OCI-LY1 (cell line): ENCODE measurements at regions not wholly inside any gene's neighbourhood (a gene's known extent, or its start where the extent isn't known, plus 50 kb on each side); places are given as distances from the start of the nearest gene placed in this dataset.
"Not testable (repeated sequence)": the region's sequence is repeated elsewhere in the genome, so short reads cannot be mapped to it uniquely, and the experiment has no call there.

Experiments used
- H2AFZ ChIP-seq: fragments of 200-600 bp; sonication (generic), shearing (Covaris generic); 2 replicates; pipeline ENCODE4 v1.6.0; 2014; ENCODE audit warnings: antibody characterized with exemption, mild to moderate bottlenecking, low read length
- H3F3A ChIP-seq: fragments of 200-600 bp; sonication (generic), shearing (Covaris generic); 2 replicates; pipeline ENCODE4 v1.6.0; 2014; ENCODE audit warnings: mild to moderate bottlenecking, antibody characterized with exemption, low read length, moderate library complexity; ENCODE audit not compliant: insufficient read depth
- H3K27ac ChIP-seq: fragments of 200-600 bp; sonication (generic); 2 replicates; pipeline ENCODE4 v1.5.1; 2014; ENCODE audit warnings: low read length, mixed run types, mild to moderate bottlenecking, low read depth; ENCODE audit not compliant: poor library complexity, severe bottlenecking
- H3K27me3 ChIP-seq: fragments of 200-600 bp; sonication (generic); 2 replicates; pipeline ENCODE4 v1.6.0; 2014; ENCODE audit warnings: antibody characterized with exemption, mild to moderate bottlenecking, low read length, moderate library complexity; ENCODE audit not compliant: insufficient read depth
- H3K36me3 ChIP-seq: fragments of 200-600 bp; sonication (generic); 2 replicates; pipeline ENCODE4 v1.6.1; 2014; ENCODE audit warnings: mild to moderate bottlenecking, antibody characterized with exemption, low read length, moderate library complexity, mixed read lengths; ENCODE audit not compliant: insufficient read depth
- H3K4me1 ChIP-seq: fragments of 200-600 bp; sonication (generic); 2 replicates; pipeline ENCODE4 v1.5.1; 2014; ENCODE audit warnings: mild to moderate bottlenecking, low read length, moderate library complexity; ENCODE audit not compliant: insufficient read depth, severe bottlenecking
- H3K4me2 ChIP-seq: fragments of 200-600 bp; sonication (generic), shearing (Covaris generic); 2 replicates; pipeline ENCODE4 v1.6.1; 2014; ENCODE audit warnings: low read length
- H3K4me3 ChIP-seq: fragments of 200-600 bp; sonication (generic); 2 replicates; pipeline ENCODE4 v1.5.1; 2014; ENCODE audit warnings: low read length, low read depth, mild to moderate bottlenecking, mixed read lengths; ENCODE audit not compliant: poor library complexity, severe bottlenecking
- H3K79me2 ChIP-seq: fragments of 200-600 bp; shearing (Covaris generic); 2 replicates; pipeline ENCODE4 v1.6.1; 2016; ENCODE audit warnings: mixed run types, low read length, mixed read lengths; ENCODE audit not compliant: insufficient read depth
- H3K9ac ChIP-seq: fragments of 200-600 bp; sonication (generic), shearing (Covaris generic); 2 replicates; pipeline ENCODE4 v1.6.1; 2014; ENCODE audit warnings: mild to moderate bottlenecking, low read length, mixed read lengths
- H3K9me2 ChIP-seq: fragments of 200-600 bp; sonication (generic), shearing (Covaris generic); 2 replicates; pipeline ENCODE4 v1.6.1; 2014; ENCODE audit warnings: low read depth, mild to moderate bottlenecking, low read length, mixed read lengths
- H3K9me3 ChIP-seq: fragments of 200-600 bp; shearing (Covaris generic); 2 replicates; pipeline ENCODE4 v1.6.1; 2014; ENCODE audit warnings: low read length, mixed read lengths
- H4K20me1 ChIP-seq: fragments of 200-600 bp; sonication (generic), shearing (Covaris generic); 2 replicates; pipeline ENCODE4 v1.6.0; 2016; ENCODE audit warnings: mild to moderate bottlenecking, low read length; ENCODE audit not compliant: insufficient read depth
- CTCF ChIP-seq: fragments of 200-600 bp; sonication (generic), shearing (Covaris generic); IDR thresholded peaks from 2 replicates; pipeline ENCODE4 v1.5.1; 2017; ENCODE audit warnings: mild to moderate bottlenecking, antibody characterized with exemption, low read length, moderate library complexity, mixed read lengths
- EZH2 ChIP-seq: fragments of 200-600 bp; sonication (generic), shearing (Covaris generic); IDR thresholded peaks from 2 replicates; pipeline ENCODE4 v1.8.0; 2017; ENCODE audit warnings: borderline replicate concordance, mixed run types, mild to moderate bottlenecking, antibody characterized with exemption, low read length, moderate library complexity, mixed read lengths

GRCh38 chr1:192513697-192514096, 61.9 kb upstream of the RGS1 start:
- no peak overlapping the region for H3K27ac ChIP-seq
- H3K9me3 ChIP-seq = no peaks in the 10 kb centered on the region
- H4K20me1 ChIP-seq = no peaks in the 10 kb centered on the region
- TF ChIP-seq CTCF (no peak), EZH2 (no peak)
- no peaks in the 10 kb centered on the region for H3K9me2 ChIP-seq
- H3K27me3 ChIP-seq = no peaks in the 10 kb centered on the region
- H3K9ac ChIP-seq = no peak overlapping the region
- H3F3A ChIP-seq = no peaks in the 10 kb centered on the region
- H2AFZ ChIP-seq = no peak overlapping the region
- no peak overlapping the region for H3K4me2 ChIP-seq
- no peaks in the 10 kb centered on the region for H3K36me3 ChIP-seq
- no peak overlapping the region for H3K4me3 ChIP-seq
- H3K4me1 ChIP-seq = peaks cover 32% of the 10 kb centered on the region
- H3K79me2 ChIP-seq = no peaks in the 10 kb centered on the region

DNA sequence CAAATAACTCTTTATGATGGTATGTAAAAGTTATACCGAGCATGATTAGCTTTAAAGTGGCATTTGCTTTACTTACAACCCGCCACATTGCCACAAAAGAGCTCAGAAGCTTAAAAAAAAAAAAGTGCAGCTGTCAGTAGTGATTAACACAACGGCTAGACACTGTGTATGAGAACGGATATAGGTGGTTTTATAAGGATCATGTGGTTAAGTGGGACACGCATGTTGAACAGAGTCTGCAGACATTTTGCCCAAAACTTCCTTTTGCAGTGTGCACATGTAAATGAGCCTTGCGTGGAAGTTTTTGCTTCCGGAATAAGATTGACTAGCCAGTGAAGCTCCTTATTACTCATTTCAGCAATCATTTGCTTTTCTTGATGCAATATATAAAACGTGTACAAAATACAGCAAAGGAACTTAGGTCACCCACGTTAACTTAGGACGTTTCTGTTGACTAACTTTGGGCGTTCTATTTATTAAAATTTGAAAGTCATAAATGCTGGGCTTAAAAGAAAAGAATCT, 58.7 kb upstream of the RGS1 start:
- Histone ChIP-seq H3K9ac (no peak overlapping the region), H3K27me3 (no peaks in the 10 kb centered on the region), H3K9me2 (no peaks in the 10 kb centered on the region), H3K36me3 (no peaks in the 10 kb centered on the region), H3F3A (no peaks in the 10 kb centered on the region), H2AFZ (no peak overlapping the region), H3K4me1 (peaks cover 37% of the 10 kb centered on the region), H3K79me2 (no peaks in the 10 kb centered on the region), H3K4me2 (peak overlapping the region; percentile 48), H3K4me3 (no peak overlapping the region), H4K20me1 (no peaks in the 10 kb centered on the region), H3K9me3 (no peaks in the 10 kb centered on the region), H3K27ac (peak overlapping the region; percentile 8)
- TF ChIP-seq CTCF = no peak
- TF ChIP-seq EZH2 = no peak

- H3K79me2 ChIP-seq, H3K36me3 ChIP-seq, H3K27ac ChIP-seq, H3F3A ChIP-seq, H3K9ac ChIP-seq, H3K9me3 ChIP-seq, H3K27me3 ChIP-seq, H4K20me1 ChIP-seq, H3K9me2 ChIP-seq, H3K4me2 ChIP-seq, H2AFZ ChIP-seq, H3K4me3 ChIP-seq: not testable (repeated sequence)
- peaks cover 32% of the 10 kb centered on the region for H3K4me1 ChIP-seq
Measured at GRCh38 chr1:192517716-192518355, 57.7 kb upstream of the RGS1 start.

DNA sequence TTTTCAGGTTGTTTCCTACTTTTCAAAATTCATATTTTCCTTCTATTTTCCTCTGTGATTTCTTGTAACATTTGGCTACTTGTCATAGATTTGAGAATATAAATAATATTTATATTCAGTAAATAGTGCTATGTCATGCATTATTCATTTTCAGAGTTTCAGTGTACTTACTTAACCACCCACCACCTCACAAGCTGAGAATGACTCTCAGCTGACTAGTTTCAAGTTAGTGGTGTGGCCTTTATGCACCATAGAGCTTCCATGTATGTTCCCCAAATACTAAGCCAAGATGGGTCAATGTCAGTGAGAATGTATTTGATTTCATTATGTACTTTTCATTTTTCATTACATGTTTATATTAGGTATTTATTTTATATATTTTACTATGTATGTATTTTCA, 56.9 kb upstream of the RGS1 start:
- H3K9ac ChIP-seq = no peak overlapping the region
- H3K9me2 ChIP-seq = no peaks in the 10 kb centered on the region
- no peaks in the 10 kb centered on the region for H4K20me1 ChIP-seq
- no peak overlapping the region for H3K4me2 ChIP-seq
- TF ChIP-seq CTCF (no peak), EZH2 (no peak)
- peaks cover 25% of the 10 kb centered on the region for H3K4me1 ChIP-seq
- no peaks in the 10 kb centered on the region for H3K36me3 ChIP-seq
- no peaks in the 10 kb centered on the region for H3K27me3 ChIP-seq
- no peak overlapping the region for H3K4me3 ChIP-seq
- no peaks in the 10 kb centered on the region for H3F3A ChIP-seq
- no peaks in the 10 kb centered on the region for H3K9me3 ChIP-seq
- no peaks in the 10 kb centered on the region for H3K79me2 ChIP-seq
- H2AFZ ChIP-seq = no peak overlapping the region
- no peak overlapping the region for H3K27ac ChIP-seq
